HG03135 (cell line): ENCODE measurements at regions not wholly inside any gene's neighbourhood (a gene's known extent, or its start where the extent isn't known, plus 50 kb on each side); places are given as distances from the start of the nearest gene placed in this dataset.
A peak's percentile ranks its signal among the peaks of the same experiment; 100 is the strongest.

Source experiments
- ATAC-seq: cut with Tn5 transposase; IDR thresholded peaks from one replicate; pipeline ENCODE4 v1.9.1; 2021; ENCODE audit warnings: mild to moderate bottlenecking, moderate library complexity; ENCODE audit not compliant: unreplicated experiment

- peak; percentile 79 for ATAC-seq
Measured at GRCh38 chr6:16078064-16078463, 50.8 kb upstream of the MYLIP start.

GRCh38 chr6:16069671-16070070, 59.2 kb upstream of the MYLIP start:
- no peak for ATAC-seq

GRCh38 chr6:16069222-16069621, 59.7 kb upstream of the MYLIP start:
- no peak for ATAC-seq

- ATAC-seq, result no peak
Measured at GRCh38 chr6:16067568-16067967, 61.3 kb upstream of the MYLIP start.

- ATAC-seq, result no peak
Measured at GRCh38 chr6:16064671-16065072, 64.2 kb upstream of the MYLIP start.

GRCh38 chr6:16063580-16063979, 65.3 kb upstream of the MYLIP start:
- ATAC-seq, result no peak

GRCh38 chr6:16061818-16062217, 67.1 kb upstream of the MYLIP start:
- ATAC-seq, result no peak

- ATAC-seq, result no peak
Measured at GRCh38 chr6:16060039-16060438, 68.8 kb upstream of the MYLIP start.

- no peak for ATAC-seq
Measured at GRCh38 chr6:16059496-16059895, 69.4 kb upstream of the MYLIP start.

GRCh38 chr6:16058929-16059345, 69.9 kb upstream of the MYLIP start:
- ATAC-seq, result no peak

GRCh38 chr6:16058201-16058928, 70.5 kb upstream of the MYLIP start:
- no peak for ATAC-seq

GRCh38 chr6:16057446-16057845, 71.4 kb upstream of the MYLIP start:
- no peak for ATAC-seq

- ATAC-seq, result no peak
Measured at GRCh38 chr6:16056263-16056870, 72.5 kb upstream of the MYLIP start.

- no peak for ATAC-seq
Measured at GRCh38 chr6:16055852-16056251, 73.0 kb upstream of the MYLIP start.

- ATAC-seq, result no peak
Measured at GRCh38 chr6:16049168-16049567, 79.7 kb upstream of the MYLIP start.

GRCh38 chr6:16048221-16048620, 80.7 kb upstream of the MYLIP start:
- ATAC-seq, result no peak

GRCh38 chr6:16047435-16047990, 81.4 kb upstream of the MYLIP start:
- no peak for ATAC-seq

GRCh38 chr6:16045238-16045637, 83.6 kb upstream of the MYLIP start:
- ATAC-seq, result no peak

GRCh38 chr6:16044211-16044643, 84.7 kb upstream of the MYLIP start:
- ATAC-seq, result no peak

- ATAC-seq, result no peak
Measured at GRCh38 chr6:16043171-16044135, 85.4 kb upstream of the MYLIP start.

- ATAC-seq, result no peak
Measured at GRCh38 chr6:16042751-16043150, 86.1 kb upstream of the MYLIP start.
